ENCODE measurements at regions not wholly inside any gene's neighbourhood (a gene's known extent, or its start where the extent isn't known, plus 50 kb on each side); places are given as distances from the start of the nearest gene placed in this dataset.

DNA sequence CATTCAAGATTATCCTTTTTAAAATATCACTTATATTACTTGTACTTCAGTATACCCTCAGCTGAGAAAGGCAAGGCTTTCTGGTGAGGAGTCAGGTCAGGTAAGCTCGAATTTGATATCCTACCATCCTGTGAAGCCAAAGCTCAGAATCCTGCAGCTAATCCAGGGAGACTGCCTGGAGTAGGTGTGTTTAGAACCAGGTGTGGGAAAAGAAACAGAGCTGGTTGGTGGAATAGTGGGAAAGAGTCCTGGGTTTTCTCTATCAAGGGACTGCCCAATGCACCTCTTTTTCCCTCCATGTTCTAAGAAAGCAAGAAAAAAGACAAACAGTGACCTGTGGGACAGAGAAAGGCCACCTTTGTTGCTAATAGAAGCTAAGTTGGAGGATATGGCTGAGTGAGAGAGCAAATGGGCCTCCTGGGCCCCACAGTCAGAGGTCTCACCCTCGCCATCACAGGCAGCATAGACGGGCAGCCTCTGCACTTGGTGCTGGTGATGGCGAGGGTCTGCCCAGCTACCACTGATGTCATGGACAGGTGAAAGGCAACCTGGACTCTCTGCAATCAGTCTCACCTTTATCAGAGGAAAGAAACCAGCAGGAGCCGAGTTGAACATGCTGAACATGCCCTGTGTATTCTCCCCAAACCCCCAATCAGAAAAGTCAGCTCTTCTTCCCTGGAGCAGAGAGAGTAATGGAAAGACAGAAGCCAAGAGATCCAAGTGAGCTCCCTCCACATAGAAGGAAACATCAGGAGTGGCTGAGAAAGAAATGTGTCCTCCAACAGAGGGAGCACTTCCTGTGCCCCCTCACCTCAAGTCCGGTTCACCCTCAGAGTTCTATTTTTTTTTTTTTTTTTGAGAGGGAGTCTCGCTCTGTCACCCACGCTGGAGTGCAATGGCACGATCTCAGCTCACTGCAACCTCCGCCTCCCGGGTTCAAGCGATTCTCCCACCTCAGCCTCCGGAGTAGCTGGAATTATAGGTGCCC is 491.3 kb downstream of the BUD13 start:
- no peak overlapping the region for H3K4me3 ChIP-seq
- H3K4me1 ChIP-seq: peaks cover 5% of the 10 kb centered on the region
- H3K9me3 ChIP-seq: no peaks in the 10 kb centered on the region
- no peak overlapping the region for H3K27ac ChIP-seq
- ATAC-seq: no peak
- H3K27me3 ChIP-seq: peaks cover 0 to under 1% of the 10 kb centered on the region in 2 donors
- TF ChIP-seq, protein P1, sequence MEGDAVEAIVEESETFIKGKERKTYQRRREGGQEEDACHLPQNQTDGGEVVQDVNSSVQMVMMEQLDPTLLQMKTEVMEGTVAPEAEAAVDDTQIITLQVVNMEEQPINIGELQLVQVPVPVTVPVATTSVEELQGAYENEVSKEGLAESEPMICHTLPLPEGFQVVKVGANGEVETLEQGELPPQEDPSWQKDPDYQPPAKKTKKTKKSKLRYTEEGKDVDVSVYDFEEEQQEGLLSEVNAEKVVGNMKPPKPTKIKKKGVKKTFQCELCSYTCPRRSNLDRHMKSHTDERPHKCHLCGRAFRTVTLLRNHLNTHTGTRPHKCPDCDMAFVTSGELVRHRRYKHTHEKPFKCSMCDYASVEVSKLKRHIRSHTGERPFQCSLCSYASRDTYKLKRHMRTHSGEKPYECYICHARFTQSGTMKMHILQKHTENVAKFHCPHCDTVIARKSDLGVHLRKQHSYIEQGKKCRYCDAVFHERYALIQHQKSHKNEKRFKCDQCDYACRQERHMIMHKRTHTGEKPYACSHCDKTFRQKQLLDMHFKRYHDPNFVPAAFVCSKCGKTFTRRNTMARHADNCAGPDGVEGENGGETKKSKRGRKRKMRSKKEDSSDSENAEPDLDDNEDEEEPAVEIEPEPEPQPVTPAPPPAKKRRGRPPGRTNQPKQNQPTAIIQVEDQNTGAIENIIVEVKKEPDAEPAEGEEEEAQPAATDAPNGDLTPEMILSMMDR (IDR thresholded peaks at IDR 0.05): no peak
- TF ChIP-seq POLR2A (IDR thresholded peaks at IDR 0.05): no peak
- no peaks in the 10 kb centered on the region for H3K36me3 ChIP-seq (replicated peaks in 1 of 2; ENCODE audit: insufficient read depth in 1 of 2, low read depth in 2 of 2)
- DNase-seq: no peak
- intact Hi-C loops (cut with DNase I): no loop called here
- WGBS, 2 donors: 65 to 69% methylated on average over 13 of the region's 13 CpGs

DNA sequence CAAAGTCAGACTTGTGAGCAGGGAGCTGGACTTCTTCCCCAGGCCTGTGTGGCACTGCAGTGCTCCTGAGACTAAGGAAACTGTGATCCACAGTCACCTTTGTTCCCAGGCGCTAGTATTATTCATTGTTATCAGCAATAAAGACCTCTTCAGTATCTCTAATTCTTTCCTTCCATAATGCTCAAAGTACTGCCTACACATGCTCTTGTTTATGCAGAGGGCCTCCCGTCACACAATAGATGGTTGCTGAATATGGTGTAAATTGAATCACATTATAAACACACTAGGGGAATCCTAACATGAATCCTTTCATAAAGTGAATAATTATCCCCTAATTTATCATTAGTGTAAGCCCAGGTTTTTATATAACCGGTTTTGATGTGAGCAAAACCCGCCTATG is 493.3 kb downstream of the BUD13 start:
- no peaks in the 10 kb centered on the region for H3K9me3 ChIP-seq
- intact Hi-C loops (cut with DNase I): loop anchor here (10.0 kb wide), 1 partner anchor 955 kb away; no protein-coding TSS in a partner anchor
- H3K27ac ChIP-seq: no peak overlapping the region
- no peak overlapping the region for H3K4me3 ChIP-seq
- 36 to 50% methylated on average over 4 of the region's 4 CpGs for WGBS, 2 donors
- peaks cover 8% of the 10 kb centered on the region for H3K4me1 ChIP-seq
- DNase-seq: no peak
- no peaks in the 10 kb centered on the region for H3K36me3 ChIP-seq (replicated peaks in 1 of 2; ENCODE audit: insufficient read depth in 1 of 2, low read depth in 2 of 2)
- TF ChIP-seq, protein P1 (IDR thresholded peaks at IDR 0.05): no peak
- TF ChIP-seq POLR2A (IDR thresholded peaks at IDR 0.05): no peak
- H3K27me3 ChIP-seq: peaks cover 0 to 5% of the 10 kb centered on the region in 2 donors
- ATAC-seq: no peak

DNA sequence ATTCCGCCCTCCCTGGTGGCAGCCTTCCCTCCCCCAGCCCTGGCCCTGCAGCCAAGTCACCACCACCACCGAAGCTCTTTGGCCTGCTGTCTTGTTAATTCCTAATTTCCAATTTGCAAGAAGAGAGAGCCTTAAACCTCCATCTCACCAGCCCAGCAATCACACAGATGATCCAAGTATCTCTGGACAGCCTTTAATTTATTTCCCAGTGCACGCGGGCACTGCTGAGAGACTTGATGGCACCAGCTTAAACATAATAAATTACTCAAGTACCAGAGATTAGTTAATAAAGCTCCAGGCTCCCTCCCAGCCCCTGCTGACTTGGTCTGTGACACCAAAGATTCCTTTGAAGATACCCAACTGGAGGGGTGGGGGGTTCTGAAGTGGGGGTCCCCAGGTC is 494.7 kb downstream of the BUD13 start:
- no peak overlapping the region for H3K4me3 ChIP-seq
- no peak for DNase-seq
- H3K9me3 ChIP-seq: no peaks in the 10 kb centered on the region
- no peak for ATAC-seq
- H3K4me1 ChIP-seq: peaks cover 8% of the 10 kb centered on the region
- no peaks in the 10 kb centered on the region for H3K36me3 ChIP-seq (replicated peaks in 1 of 2; ENCODE audit: insufficient read depth in 1 of 2, low read depth in 2 of 2)
- no peak for TF ChIP-seq POLR2A (IDR thresholded peaks at IDR 0.05)
- TF ChIP-seq, protein P1 (IDR thresholded peaks at IDR 0.05): no peak
- intact Hi-C loops (cut with DNase I): loop anchor here (10.0 kb wide), 1 partner anchor 953 kb away; no protein-coding TSS in a partner anchor
- peaks cover 0 to 5% of the 10 kb centered on the region in 2 donors for H3K27me3 ChIP-seq
- 67 to 69% methylated on average over 4 of the region's 4 CpGs for WGBS, 2 donors
- no peak overlapping the region for H3K27ac ChIP-seq

DNA sequence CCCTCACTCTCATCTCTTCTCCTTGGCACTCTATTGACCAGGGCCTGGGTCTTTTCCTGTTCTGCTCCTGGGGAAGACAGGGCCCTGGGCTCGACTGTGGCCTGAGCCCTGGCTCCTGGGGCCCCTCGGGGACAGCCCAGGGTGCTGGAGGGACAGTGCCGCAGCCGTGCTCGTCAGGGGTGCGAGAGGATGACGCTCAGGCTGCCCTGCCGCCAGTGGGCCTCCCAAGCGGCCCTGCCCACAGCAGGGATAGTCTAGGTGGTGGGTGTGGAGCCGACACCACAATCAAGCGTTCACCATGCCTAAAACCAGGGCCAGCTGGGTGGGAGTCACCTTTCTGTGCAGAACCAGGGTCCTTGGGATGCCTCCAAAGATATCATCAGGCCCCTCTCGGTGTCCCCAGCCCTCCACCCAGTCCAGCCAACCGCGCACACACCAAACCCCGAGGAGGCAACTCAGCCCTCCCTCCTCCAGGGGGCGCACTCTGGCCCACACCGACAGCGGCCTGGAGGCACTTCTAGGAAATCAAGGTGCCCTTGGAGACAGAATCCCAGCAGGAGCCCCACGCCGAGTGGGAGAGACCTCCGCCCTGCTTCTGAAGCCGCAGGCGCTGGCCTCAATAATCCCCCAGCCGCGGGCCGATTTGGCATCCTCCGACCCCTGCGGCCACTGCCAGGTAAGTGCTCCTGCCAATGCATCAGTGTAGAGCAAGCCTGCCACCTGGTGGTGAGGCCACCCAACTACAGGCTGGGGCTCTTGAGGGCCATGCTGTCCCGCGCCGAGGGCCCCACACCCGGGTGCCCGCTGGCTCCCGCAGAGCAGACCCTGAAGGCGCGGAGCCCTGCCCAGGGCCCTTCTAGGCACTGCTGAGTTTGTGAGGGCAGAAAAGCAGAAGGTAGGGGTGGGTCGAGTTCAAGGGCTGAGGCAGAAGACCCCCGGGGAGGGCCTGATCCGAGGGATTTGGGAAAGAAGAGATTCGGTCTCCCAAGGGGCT is 496.4 kb downstream of the BUD13 start:
- intact Hi-C loops (cut with DNase I): loop anchor here (10.0 kb wide), 1 partner anchor 952 kb away; no protein-coding TSS in a partner anchor
- ATAC-seq (peak; percentile 82), DNase-seq (peak; percentile 66 to 85 (median 80))
- H3K36me3 ChIP-seq (replicated peaks in 1 of 2; ENCODE audit: insufficient read depth in 1 of 2, low read depth in 2 of 2): no peaks in the 10 kb centered on the region
- TF ChIP-seq POLR2A (IDR thresholded peaks at IDR 0.05): no peak
- TF ChIP-seq, protein P1 (IDR thresholded peaks at IDR 0.05): peak; percentile 58 to 96 (median 92)
- H3K27ac ChIP-seq: no peak overlapping the region
- 36% methylated on average over 9 to 40 of the region's 40 CpGs for WGBS, 2 donors
- no peaks in the 10 kb centered on the region for H3K9me3 ChIP-seq
- H3K4me1 ChIP-seq: peaks cover 8% of the 10 kb centered on the region
- H3K27me3 ChIP-seq: peaks cover 0 to 5% of the 10 kb centered on the region in 2 donors
- H3K4me3 ChIP-seq: no peak overlapping the region
